A673 (cell line): ENCODE measurements at regions not wholly inside any gene's neighbourhood (a gene's known extent, or its start where the extent isn't known, plus 50 kb on each side); places are given as distances from the start of the nearest gene placed in this dataset.

Source experiments
- EZH2 ChIP-seq: fragments of 200-600 bp; sonication (generic); IDR thresholded peaks from 2 replicates; pipeline ENCODE4 v1.6.1; 2017; ENCODE audit warnings: borderline replicate concordance, low read depth, mild to moderate bottlenecking, mixed read lengths, antibody characterized with exemption, low read length; ENCODE audit not compliant: poor library complexity, severe bottlenecking
- TF ChIP-seq, protein P1 (sequence below): fragments of 300-800, 200-600 bp; sonication (generic); conservative IDR thresholded peaks from 2 replicates; pipeline ENCODE4 v1.5.1; 2017; ENCODE audit warnings: low read depth, mild to moderate bottlenecking, antibody characterized with exemption, low read length, moderate library complexity, mixed read lengths

DNA sequence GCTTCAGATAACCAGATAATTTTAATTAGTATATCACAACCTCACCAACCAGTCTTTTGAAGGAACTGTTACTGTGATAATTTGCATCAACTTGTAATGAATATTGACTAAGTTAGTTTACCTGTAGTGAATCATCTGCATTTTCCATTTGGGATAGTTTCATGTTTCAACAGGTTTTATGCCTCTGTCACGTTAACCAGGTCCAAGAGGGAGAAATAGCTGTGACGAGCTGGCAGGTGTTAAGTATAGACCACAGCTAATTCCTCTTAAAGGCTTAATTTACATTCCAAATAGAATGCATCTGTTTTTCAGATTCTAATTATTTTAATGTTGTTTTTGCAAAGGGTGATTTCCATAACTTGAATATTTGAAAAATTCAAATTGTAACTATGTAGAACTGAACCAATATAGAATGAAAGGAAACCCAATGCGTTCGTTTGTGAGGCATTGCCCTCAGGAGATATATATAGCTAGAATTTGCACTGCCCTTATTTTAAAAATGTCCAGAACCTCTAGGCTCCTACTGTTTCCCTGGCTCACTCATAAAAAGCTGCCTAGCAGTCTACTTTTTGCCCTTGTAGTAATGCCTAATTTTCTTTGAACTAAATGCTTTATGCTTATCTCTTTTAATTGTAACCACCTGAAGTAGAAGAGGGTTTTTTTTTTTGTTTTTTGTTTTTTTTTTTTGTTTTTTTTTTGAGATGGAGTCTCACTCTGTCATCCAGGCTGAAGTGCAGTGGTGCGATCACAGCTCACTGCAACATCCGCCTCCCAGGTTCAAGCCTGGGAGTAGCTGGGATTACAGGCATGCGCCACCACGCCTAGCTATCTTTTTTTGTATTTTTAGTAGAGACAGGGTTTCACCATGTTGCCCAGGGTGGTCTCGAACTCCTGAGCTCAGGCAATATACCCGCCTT is 270.5 kb downstream of the SMARCA2 start:
- TF ChIP-seq, protein P1, sequence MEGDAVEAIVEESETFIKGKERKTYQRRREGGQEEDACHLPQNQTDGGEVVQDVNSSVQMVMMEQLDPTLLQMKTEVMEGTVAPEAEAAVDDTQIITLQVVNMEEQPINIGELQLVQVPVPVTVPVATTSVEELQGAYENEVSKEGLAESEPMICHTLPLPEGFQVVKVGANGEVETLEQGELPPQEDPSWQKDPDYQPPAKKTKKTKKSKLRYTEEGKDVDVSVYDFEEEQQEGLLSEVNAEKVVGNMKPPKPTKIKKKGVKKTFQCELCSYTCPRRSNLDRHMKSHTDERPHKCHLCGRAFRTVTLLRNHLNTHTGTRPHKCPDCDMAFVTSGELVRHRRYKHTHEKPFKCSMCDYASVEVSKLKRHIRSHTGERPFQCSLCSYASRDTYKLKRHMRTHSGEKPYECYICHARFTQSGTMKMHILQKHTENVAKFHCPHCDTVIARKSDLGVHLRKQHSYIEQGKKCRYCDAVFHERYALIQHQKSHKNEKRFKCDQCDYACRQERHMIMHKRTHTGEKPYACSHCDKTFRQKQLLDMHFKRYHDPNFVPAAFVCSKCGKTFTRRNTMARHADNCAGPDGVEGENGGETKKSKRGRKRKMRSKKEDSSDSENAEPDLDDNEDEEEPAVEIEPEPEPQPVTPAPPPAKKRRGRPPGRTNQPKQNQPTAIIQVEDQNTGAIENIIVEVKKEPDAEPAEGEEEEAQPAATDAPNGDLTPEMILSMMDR = no peak
- TF ChIP-seq EZH2 = no peak
